GM10266 (cell line): ENCODE measurements at regions not wholly inside any gene's neighbourhood (a gene's known extent, or its start where the extent isn't known, plus 50 kb on each side); places are given as distances from the start of the nearest gene placed in this dataset.

ENCODE experiments used
- DNase-seq: peaks from one replicate; pipeline ENCODE4 v3.0.0; 2012; ENCODE audit errors: extremely low spot score
- CTCF ChIP-seq: IDR thresholded peaks from 2 replicates; pipeline ENCODE4 v1.5.1; 2012; ENCODE audit warnings: mild to moderate bottlenecking, low read depth; ENCODE audit not compliant: control insufficient read depth, insufficient read depth; ENCODE audit errors: missing control alignments

- TF ChIP-seq CTCF, result no peak
- DNase-seq, result no peak
These were observed 168.8 kb upstream of the PDE5A start for GRCh38 chr4:119797238-119797894.

GRCh38 chr4:119795986-119796578 lies 167.5 kb upstream of the PDE5A start:
- TF ChIP-seq CTCF, result no peak
- DNase-seq, result no peak

GRCh38 chr4:119794681-119795080 lies 166.1 kb upstream of the PDE5A start:
- DNase-seq, result no peak
- no peak for TF ChIP-seq CTCF

GRCh38 chr4:119794113-119794512 lies 165.5 kb upstream of the PDE5A start:
- TF ChIP-seq CTCF, result no peak
- DNase-seq, result no peak

- TF ChIP-seq CTCF, result no peak
- DNase-seq, result no peak
These were observed 160.0 kb upstream of the PDE5A start for GRCh38 chr4:119788349-119789266.

- no peak for DNase-seq
These were observed 157.4 kb upstream of the PDE5A start for GRCh38 chr4:119785963-119786362.

More at GRCh38 chr4:119785963-119786362, 157.4 kb upstream of the PDE5A start:
- no peak for TF ChIP-seq CTCF
